HepG2 (cell line): ENCODE measurements at regions not wholly inside any gene's neighbourhood (a gene's known extent, or its start where the extent isn't known, plus 50 kb on each side); places are given as distances from the start of the nearest gene placed in this dataset.

Experiments
- ATAC-seq: fragments of 200-7000 bp; cut with Tn5 transposase; 3 replicates; pipeline ENCODE4 v1.9.1; 2020; ENCODE audit warnings: mild to moderate bottlenecking, moderate library complexity
- BruUV-seq: library from RNA; stranded (reverse); fragments of 400-500 nt; replicated peaks from 2 replicates; lab custom pipeline; 2021; lab: Mats Ljungman, UMichigan
- CTCF ChIA-PET: fragments of 300-600 bp; formaldehyde crosslinking; extraction: SDS; loops from one replicate; lab custom pipeline; 2021; ENCODE audit warnings: low total read pairs, inconsistent platforms, low intra/inter-chr PET ratio; lab: Yijun Ruan, JAX
- POLR2A ChIA-PET: fragments of 350-600 bp; sonication (Branson Sonifier 250); formaldehyde crosslinking; loops from one replicate; lab custom pipeline; 2020; ENCODE audit warnings: antibody characterized with exemption, inconsistent platforms; lab: Yijun Ruan, JAX
- DNase-seq: peaks from one replicate; pipeline ENCODE4 v3.0.0-alpha.2; 2015; ENCODE audit warnings: low spot score
- FAIRE-seq: peaks from 3 replicates; lab custom pipeline; 2011; peaks lifted over from hg19 to GRCh38; lab: Jason Lieb, UNC
- H2AFZ ChIP-seq: one replicate; pipeline ENCODE4 v1.6.1; 2011; ENCODE audit warnings: low read length, inconsistent platforms
- H3K27ac ChIP-seq: fragments of 300-600 bp; 3 replicates; pipeline ENCODE4 v1.8.0; 2011; ENCODE audit warnings: mixed run types, mild to moderate bottlenecking, mixed read lengths, low read length, inconsistent platforms; ENCODE audit not compliant: insufficient read depth; ENCODE audit errors: extremely low read length
- H3K27me3 ChIP-seq, 2 experiments: fragments of 200-600 bp in 1 of 2; 2 replicates in 1 of 2; 3 replicates in 1 of 2; pipeline versions ENCODE4 v1.6.0 to v1.8.0; 2011; ENCODE audit warnings: low read length in 2 of 2, mild to moderate bottlenecking in 2 of 2, moderate library complexity in 2 of 2, inconsistent platforms in 1 of 2; ENCODE audit not compliant: insufficient read depth in 2 of 2, control insufficient read depth in 1 of 2
- H3K36me3 ChIP-seq, 2 experiments: fragments of 200-600 bp in 1 of 2; replicated peaks in 1 of 2; 2 replicates in 1 of 2; 3 replicates in 1 of 2; pipeline versions ENCODE4 v1.5.1 to v1.8.0; 2011; ENCODE audit warnings: low read length in 2 of 2, inconsistent platforms in 1 of 2; ENCODE audit not compliant: insufficient read depth in 2 of 2, control insufficient read depth in 1 of 2
- H3K4me1 ChIP-seq: 2 replicates; pipeline ENCODE4 v1.5.1; 2012; ENCODE audit warnings: low read length, inconsistent platforms; ENCODE audit not compliant: insufficient read depth
- H3K4me2 ChIP-seq: 2 replicates; pipeline ENCODE4 v1.6.0; 2011; ENCODE audit warnings: low read depth, low read length, inconsistent platforms
- H3K4me3 ChIP-seq, 3 experiments: fragments of 200-600 bp in 1 of 3; sonication (generic), shearing (Covaris generic) in 1 of 3; replicated peaks in 1 of 3; 2 replicates each; pipeline ENCODE4 v1.5.1; 2011 to 2016; ENCODE audit warnings: low read length in 3 of 3, inconsistent platforms in 2 of 3, low read depth in 2 of 3, mild to moderate bottlenecking in 2 of 3, control low read depth in 1 of 3, mixed read lengths in 1 of 3; ENCODE audit not compliant: insufficient read depth in 1 of 3
- H3K79me2 ChIP-seq: one replicate; pipeline ENCODE4 v1.6.1; 2011; ENCODE audit warnings: low read length, inconsistent platforms; ENCODE audit not compliant: insufficient read depth
- H3K9ac ChIP-seq: 2 replicates; pipeline ENCODE4 v1.6.0; 2011; ENCODE audit warnings: mild to moderate bottlenecking, low read depth, low read length, inconsistent platforms; ENCODE audit not compliant: insufficient read depth
- H3K9me3 ChIP-seq: 2 replicates; pipeline ENCODE4 v1.5.1; 2012; ENCODE audit warnings: mild to moderate bottlenecking, low read length
- H4K20me1 ChIP-seq: 2 replicates; pipeline ENCODE4 v1.6.0; 2011; ENCODE audit warnings: inconsistent platforms, mild to moderate bottlenecking, low read length, moderate library complexity; ENCODE audit not compliant: insufficient read depth
- CREM ChIP-seq, 2 experiments: sonication (generic) in 1 of 2; formaldehyde crosslinking in 1 of 2; IDR thresholded peaks; 2 replicates each; pipeline versions ENCODE4 v1.4.0 to v1.6.1; 2016 to 2020; ENCODE audit warnings: antibody characterized with exemption in 1 of 2, mild to moderate bottlenecking in 1 of 2, missing genetic modification reagents in 1 of 2
- ELF1 ChIP-seq: sonication (generic); formaldehyde crosslinking; IDR thresholded peaks from 2 replicates; pipeline ENCODE4 v1.4.0; 2020; ENCODE audit warnings: missing genetic modification reagents
- FOSL2 ChIP-seq: sonication (generic); formaldehyde crosslinking; IDR thresholded peaks from 2 replicates; pipeline ENCODE4 v1.4.0; 2020; ENCODE audit warnings: missing genetic modification reagents
- MAFF ChIP-seq: IDR thresholded peaks from 2 replicates; pipeline ENCODE4 v1.6.1; 2011; ENCODE audit warnings: low read depth, low read length, improper control_type of control experiment
- MAFK ChIP-seq, 2 experiments: IDR thresholded peaks in 1 of 2; conservative IDR thresholded peaks in 1 of 2; 2 replicates each; pipeline ENCODE4 v1.6.1; 2011; ENCODE audit warnings: improper control_type of control experiment in 2 of 2, low read length in 2 of 2
- NFE2 ChIP-seq: sonication (generic); formaldehyde crosslinking; IDR thresholded peaks from 2 replicates; pipeline ENCODE4 v1.4.0; 2020; ENCODE audit warnings: missing genetic modification reagents
- NFE2L2 ChIP-seq: fragments of 150-350 bp; IDR thresholded peaks from 2 replicates; pipeline ENCODE4 v1.6.1; 2014; ENCODE audit warnings: low read length
- NONO ChIP-seq, 2 experiments: fragments of 450-650 bp in 1 of 2; sonication (generic) in 1 of 2; formaldehyde crosslinking in 1 of 2; IDR thresholded peaks in 1 of 2; conservative IDR thresholded peaks in 1 of 2; 2 replicates each; pipeline versions ENCODE4 v1.6.1 to v1.8.0; 2017 to 2022; ENCODE audit warnings: mild to moderate bottlenecking in 1 of 2, missing genetic modification reagents in 1 of 2, moderate library complexity in 1 of 2
- RBAK ChIP-seq: sonication (generic); formaldehyde crosslinking; IDR thresholded peaks from 2 replicates; pipeline ENCODE4 v1.5.1; 2020; ENCODE audit warnings: mild to moderate bottlenecking, missing genetic modification reagents
- ZNF317 ChIP-seq: sonication (generic); formaldehyde crosslinking; IDR thresholded peaks from 2 replicates; pipeline ENCODE4 v1.5.0; 2020; ENCODE audit warnings: mild to moderate bottlenecking, missing genetic modification reagents
- WGBS: methylation state at CpG from one replicate; pipeline ENCODE4 v1.1.6; 2017; ENCODE audit warnings: low lambda C conversion rate; 5-methylcytosine and 5-hydroxymethylcytosine counted together
- in situ Hi-C: cut with HindIII; loops from 2 replicates; pipeline ENCODE4 v1.10.0; 2017; ENCODE audit warnings: low pct_unique_long_range_greater_than_20kb; ENCODE audit not compliant: extremely low pct_ligation_motif_present
- intact Hi-C: fragments of 100-400 bp; cut with micrococcal nuclease; formaldehyde crosslinking; loops from one replicate; pipeline ENCODE4 v1.10.0; 2022; ENCODE audit not compliant: unreplicated experiment
- TF ChIP-seq, protein P1 (sequence below): fragments of 450-650 bp; IDR thresholded peaks from 2 replicates; pipeline ENCODE4 v1.6.1; 2017; ENCODE audit warnings: mild to moderate bottlenecking
- TF ChIP-seq, protein P2 (sequence below): sonication (generic); formaldehyde crosslinking; IDR thresholded peaks from 2 replicates; pipeline ENCODE4 v1.5.0; 2020; ENCODE audit warnings: missing genetic modification reagents, mild to moderate bottlenecking, borderline replicate concordance
- TF ChIP-seq, protein P3 (sequence below): sonication (generic); formaldehyde crosslinking; IDR thresholded peaks from 2 replicates; pipeline ENCODE4 v1.4.0; 2020; ENCODE audit warnings: missing genetic modification reagents

DNA sequence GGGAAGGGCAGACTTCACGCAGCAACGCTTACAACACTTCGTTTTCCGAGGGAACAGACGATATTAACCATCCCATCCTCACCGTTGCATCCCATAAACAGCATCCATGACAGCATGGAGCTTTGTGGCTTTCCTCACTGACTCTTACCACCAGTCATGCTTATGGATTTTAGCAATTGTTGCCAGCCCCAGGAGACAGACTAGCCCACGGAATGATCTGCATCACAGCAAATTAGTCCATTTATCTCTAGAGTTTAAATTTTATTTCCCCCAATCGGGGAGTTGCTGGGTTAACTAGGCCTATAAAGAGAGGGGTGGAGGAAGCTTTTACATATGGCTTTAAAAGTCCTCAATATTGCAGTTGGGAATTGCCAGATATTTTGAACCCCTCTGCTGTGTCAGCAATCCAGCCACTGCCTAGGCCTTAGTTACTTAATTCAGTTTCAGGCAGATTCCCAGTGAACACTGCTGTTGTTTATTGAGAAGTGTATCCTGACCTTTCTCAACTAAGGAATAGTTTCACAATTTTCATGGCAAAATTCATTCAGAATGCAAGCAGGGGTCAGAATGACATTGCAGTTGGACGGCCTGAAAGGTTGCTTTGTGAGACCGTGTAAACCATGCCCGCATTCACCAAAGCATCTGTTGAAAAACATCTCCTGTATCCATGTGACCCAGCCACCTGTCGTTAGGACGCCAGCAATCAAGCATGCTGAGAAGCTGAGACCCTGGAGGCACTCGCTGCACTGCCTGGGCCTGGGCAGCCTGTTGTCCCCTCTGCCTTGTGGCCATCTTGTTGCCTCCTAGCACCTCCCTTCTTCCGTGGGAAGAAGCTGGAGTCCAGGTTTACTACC is 397.4 kb upstream of the TPM1 start (continued):
- TF ChIP-seq, protein P1, sequence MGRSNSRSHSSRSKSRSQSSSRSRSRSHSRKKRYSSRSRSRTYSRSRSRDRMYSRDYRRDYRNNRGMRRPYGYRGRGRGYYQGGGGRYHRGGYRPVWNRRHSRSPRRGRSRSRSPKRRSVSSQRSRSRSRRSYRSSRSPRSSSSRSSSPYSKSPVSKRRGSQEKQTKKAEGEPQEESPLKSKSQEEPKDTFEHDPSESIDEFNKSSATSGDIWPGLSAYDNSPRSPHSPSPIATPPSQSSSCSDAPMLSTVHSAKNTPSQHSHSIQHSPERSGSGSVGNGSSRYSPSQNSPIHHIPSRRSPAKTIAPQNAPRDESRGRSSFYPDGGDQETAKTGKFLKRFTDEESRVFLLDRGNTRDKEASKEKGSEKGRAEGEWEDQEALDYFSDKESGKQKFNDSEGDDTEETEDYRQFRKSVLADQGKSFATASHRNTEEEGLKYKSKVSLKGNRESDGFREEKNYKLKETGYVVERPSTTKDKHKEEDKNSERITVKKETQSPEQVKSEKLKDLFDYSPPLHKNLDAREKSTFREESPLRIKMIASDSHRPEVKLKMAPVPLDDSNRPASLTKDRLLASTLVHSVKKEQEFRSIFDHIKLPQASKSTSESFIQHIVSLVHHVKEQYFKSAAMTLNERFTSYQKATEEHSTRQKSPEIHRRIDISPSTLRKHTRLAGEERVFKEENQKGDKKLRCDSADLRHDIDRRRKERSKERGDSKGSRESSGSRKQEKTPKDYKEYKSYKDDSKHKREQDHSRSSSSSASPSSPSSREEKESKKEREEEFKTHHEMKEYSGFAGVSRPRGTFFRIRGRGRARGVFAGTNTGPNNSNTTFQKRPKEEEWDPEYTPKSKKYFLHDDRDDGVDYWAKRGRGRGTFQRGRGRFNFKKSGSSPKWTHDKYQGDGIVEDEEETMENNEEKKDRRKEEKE: no peak
- TF ChIP-seq NONO (IDR thresholded peaks at IDR 0.05) (no peak), NONO (CRISPR knock-in tag; conservative IDR thresholded peaks at IDR 0.05) (no peak), CREM (IDR thresholded peaks at IDR 0.05) (no peak), CREM (CRISPR knock-in tag; IDR thresholded peaks at IDR 0.05) (no peak)
- TF ChIP-seq, protein P2, sequence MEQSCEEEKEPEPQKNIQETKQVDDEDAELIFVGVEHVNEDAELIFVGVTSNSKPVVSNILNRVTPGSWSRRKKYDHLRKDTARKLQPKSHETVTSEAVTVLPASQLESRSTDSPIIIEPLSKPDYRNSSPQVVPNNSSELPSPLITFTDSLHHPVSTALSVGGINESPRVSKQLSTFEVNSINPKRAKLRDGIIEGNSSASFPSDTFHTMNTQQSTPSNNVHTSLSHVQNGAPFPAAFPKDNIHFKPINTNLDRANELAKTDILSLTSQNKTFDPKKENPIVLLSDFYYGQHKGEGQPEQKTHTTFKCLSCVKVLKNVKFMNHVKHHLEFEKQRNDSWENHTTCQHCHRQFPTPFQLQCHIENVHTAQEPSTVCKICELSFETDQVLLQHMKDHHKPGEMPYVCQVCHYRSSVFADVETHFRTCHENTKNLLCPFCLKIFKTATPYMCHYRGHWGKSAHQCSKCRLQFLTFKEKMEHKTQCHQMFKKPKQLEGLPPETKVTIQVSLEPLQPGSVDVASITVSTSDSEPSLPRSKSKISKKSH (CRISPR knock-in tag): no peak

DNA sequence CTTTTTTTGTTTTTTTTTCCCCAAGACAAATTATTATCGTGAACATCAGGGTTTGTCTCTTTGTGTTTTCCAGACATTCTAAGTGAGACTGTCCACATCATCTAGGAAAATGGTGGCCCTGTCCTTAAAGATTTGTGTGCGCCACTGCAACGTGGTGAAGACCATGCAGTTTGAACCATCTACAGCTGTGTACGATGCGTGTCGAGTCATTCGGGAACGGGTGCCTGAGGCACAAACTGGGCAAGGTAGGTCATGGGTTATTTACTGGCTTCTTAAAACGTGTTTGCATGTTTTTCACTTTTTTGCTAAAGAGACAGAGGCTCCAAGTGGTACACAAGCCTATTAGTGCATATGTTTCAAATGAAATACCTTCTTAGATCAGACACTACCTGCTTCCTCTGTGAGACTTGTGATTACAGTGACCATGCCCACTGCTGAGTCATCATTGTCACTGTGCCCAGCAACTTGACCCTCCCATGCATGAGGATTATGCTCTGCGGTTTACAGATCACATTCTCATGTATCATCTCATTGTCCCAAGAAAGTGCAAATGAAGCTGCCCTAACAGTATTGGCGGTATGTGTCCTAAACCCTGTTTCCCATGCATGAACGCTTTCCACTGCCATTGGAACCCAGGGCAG is 395.2 kb upstream of the TPM1 start:
- no peak for ATAC-seq
- H3K4me1 ChIP-seq: peaks cover 27% of the 10 kb centered on the region

More for the DNA sequence above, 395.2 kb upstream of the TPM1 start:
- Histone ChIP-seq H3K79me2 (no peaks in the 10 kb centered on the region), H3K9ac (no peak overlapping the region), H2AFZ (no peak overlapping the region), H3K9me3 (no peaks in the 10 kb centered on the region), H3K36me3 (peaks cover 0 to 3% of the 10 kb centered on the region in 2 experiments; a peak in 1 of 5 replicates), H3K4me2 (no peak overlapping the region), H4K20me1 (no peaks in the 10 kb centered on the region), H3K27me3 (no peaks in the 10 kb centered on the region), H3K4me3 (no peak overlapping the region), H3K27ac (no peak overlapping the region)
- ChIA-PET POLR2A (no interaction called here), CTCF (no interaction called here)
- TF ChIP-seq NFE2L2 (peak; percentile 64), RBAK (CRISPR knock-in tag) (no peak), ELF1 (no peak), FOSL2 (CRISPR knock-in tag) (peak; percentile 76), ZNF317 (no peak), MAFF (peak; percentile 86), MAFK (conservative IDR thresholded peaks at IDR 0.05 in 1 of 2, IDR thresholded peaks at IDR 0.05 in 1 of 2; ENCODE audit: low read length in 2 of 2) (peak; percentile 90 to 91), NFE2 (peak; percentile 65; the same call in 1 of the 2 replicates)
- TF ChIP-seq, protein P3, sequence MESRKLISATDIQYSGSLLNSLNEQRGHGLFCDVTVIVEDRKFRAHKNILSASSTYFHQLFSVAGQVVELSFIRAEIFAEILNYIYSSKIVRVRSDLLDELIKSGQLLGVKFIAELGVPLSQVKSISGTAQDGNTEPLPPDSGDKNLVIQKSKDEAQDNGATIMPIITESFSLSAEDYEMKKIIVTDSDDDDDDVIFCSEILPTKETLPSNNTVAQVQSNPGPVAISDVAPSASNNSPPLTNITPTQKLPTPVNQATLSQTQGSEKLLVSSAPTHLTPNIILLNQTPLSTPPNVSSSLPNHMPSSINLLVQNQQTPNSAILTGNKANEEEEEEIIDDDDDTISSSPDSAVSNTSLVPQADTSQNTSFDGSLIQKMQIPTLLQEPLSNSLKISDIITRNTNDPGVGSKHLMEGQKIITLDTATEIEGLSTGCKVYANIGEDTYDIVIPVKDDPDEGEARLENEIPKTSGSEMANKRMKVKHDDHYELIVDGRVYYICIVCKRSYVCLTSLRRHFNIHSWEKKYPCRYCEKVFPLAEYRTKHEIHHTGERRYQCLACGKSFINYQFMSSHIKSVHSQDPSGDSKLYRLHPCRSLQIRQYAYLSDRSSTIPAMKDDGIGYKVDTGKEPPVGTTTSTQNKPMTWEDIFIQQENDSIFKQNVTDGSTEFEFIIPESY (CRISPR knock-in tag): peak; percentile 87
- intact Hi-C loops (no loop called here), in situ Hi-C loops (no loop called here)
- FAIRE-seq (no peak), DNase-seq (peak; percentile 61)
- BruUV-seq: no TSS peak
- 90% methylated on average over 12 of the region's 12 CpGs for WGBS
